Neutrophil (primary cell): ENCODE measurements at regions not wholly inside any gene's neighbourhood (a gene's known extent, or its start where the extent isn't known, plus 50 kb on each side); places are given as distances from the start of the nearest gene placed in this dataset.

ENCODE experiments used
- H3K27ac ChIP-seq: fragments of 200-600 bp; sonication (generic); 2 replicates; pipeline ENCODE4 v1.5.1; 2016; ENCODE audit warnings: mild to moderate bottlenecking, moderate library complexity
- H3K27me3 ChIP-seq: fragments of 200-600 bp; sonication (generic); 2 replicates; pipeline ENCODE4 v1.6.0; 2016; ENCODE audit warnings: mild to moderate bottlenecking
- H3K36me3 ChIP-seq: fragments of 200-600 bp; sonication (generic); 2 replicates; pipeline ENCODE4 v1.5.1; 2017
- H3K4me1 ChIP-seq, 2 experiments: fragments of 200-600 bp in 1 of 2; sonication (generic) in 1 of 2; 1 replicate in 1 of 2; 2 replicates in 1 of 2; pipeline versions ENCODE4 v1.5.1 to v1.6.1; 2013 to 2016; ENCODE audit warnings: low read depth in 1 of 2, low read length in 1 of 2, mild to moderate bottlenecking in 1 of 2, moderate library complexity in 1 of 2; ENCODE audit not compliant: control insufficient read depth in 1 of 2, insufficient read depth in 1 of 2
- H3K4me3 ChIP-seq, 2 experiments: fragments of 200-600 bp in 1 of 2; sonication (generic) in 1 of 2; 1 replicate in 1 of 2; 2 replicates in 1 of 2; pipeline ENCODE4 v1.5.1; 2013 to 2016; ENCODE audit warnings: low read depth in 1 of 2, low read length in 1 of 2, mild to moderate bottlenecking in 1 of 2, moderate library complexity in 1 of 2
- H3K9me3 ChIP-seq: fragments of 200-600 bp; sonication (generic); 2 replicates; pipeline ENCODE4 v1.5.1; 2016
- TF ChIP-seq, protein P1 (sequence below): fragments of 200-600 bp; sonication (generic); IDR thresholded peaks from 2 replicates; pipeline ENCODE4 v1.5.1; 2016; ENCODE audit warnings: antibody characterized with exemption

DNA sequence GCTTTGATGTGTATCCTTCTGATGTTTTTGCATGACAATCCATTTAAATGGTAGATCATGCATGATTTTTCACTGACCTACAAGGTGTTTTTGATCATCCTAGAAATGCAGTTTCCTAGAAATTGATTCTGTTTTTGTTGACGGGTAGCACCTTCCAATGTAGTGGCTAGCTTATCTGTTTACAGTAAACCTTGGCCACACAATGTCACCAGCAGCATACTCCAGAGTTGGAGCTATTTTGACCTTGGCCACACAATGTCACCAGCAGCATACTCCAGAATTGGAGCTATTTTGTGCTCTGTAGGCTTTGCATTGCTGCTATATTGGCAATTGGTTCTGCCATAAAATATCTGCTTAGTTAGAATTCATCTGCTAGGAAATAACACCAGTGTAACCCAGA is 74.6 kb upstream of the NAA20 start:
- H3K27ac ChIP-seq, result peak overlapping the region; percentile 55

DNA sequence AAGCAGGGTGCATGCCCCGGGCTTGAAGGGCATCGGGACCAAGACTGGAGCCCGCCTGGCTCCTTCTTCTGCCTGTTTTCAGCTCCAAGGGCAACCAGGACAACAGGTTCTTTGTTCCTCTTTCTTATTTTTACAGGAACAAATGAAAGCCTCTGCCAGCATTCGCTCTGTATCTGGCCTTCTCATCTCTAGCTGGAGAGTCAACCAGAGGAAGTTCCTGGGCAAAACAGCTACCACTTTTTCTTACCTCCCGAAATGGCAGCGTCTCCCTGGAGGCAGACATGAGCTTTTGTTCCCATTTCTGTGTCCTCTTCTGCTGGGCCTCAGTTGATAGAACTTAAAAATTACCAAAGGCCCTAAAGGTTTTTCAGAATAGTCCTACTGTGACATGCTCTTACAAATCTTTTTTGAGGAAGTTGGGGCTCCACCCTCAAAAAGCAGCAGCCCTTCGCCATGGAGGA is 74.1 kb upstream of the NAA20 start:
- Histone ChIP-seq H3K27ac (peak overlapping the region; percentile 55), H3K4me1 (peaks cover 8 to 14% of the 10 kb centered on the region in 2 experiments), H3K27me3 (peaks cover 17% of the 10 kb centered on the region), H3K9me3 (no peaks in the 10 kb centered on the region), H3K4me3 (no peak overlapping the region), H3K36me3 (no peaks in the 10 kb centered on the region)
- TF ChIP-seq, protein P1, sequence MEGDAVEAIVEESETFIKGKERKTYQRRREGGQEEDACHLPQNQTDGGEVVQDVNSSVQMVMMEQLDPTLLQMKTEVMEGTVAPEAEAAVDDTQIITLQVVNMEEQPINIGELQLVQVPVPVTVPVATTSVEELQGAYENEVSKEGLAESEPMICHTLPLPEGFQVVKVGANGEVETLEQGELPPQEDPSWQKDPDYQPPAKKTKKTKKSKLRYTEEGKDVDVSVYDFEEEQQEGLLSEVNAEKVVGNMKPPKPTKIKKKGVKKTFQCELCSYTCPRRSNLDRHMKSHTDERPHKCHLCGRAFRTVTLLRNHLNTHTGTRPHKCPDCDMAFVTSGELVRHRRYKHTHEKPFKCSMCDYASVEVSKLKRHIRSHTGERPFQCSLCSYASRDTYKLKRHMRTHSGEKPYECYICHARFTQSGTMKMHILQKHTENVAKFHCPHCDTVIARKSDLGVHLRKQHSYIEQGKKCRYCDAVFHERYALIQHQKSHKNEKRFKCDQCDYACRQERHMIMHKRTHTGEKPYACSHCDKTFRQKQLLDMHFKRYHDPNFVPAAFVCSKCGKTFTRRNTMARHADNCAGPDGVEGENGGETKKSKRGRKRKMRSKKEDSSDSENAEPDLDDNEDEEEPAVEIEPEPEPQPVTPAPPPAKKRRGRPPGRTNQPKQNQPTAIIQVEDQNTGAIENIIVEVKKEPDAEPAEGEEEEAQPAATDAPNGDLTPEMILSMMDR, result no peak

More for the DNA sequence above, 74.6 kb upstream of the NAA20 start:
- Histone ChIP-seq H3K4me3 (no peak overlapping the region), H3K4me1 (peaks cover 13 to 19% of the 10 kb centered on the region in 2 experiments), H3K9me3 (no peaks in the 10 kb centered on the region), H3K27me3 (peaks cover 17% of the 10 kb centered on the region), H3K36me3 (no peaks in the 10 kb centered on the region)
- TF ChIP-seq, protein P1, result no peak

GRCh38 chr20:19944772-19945459 is 72.2 kb upstream of the NAA20 start:
- no peak overlapping the region for H3K27ac ChIP-seq
- H3K27me3 ChIP-seq, result peaks cover 6% of the 10 kb centered on the region
- no peak overlapping the region for H3K4me3 ChIP-seq
- no peaks in the 10 kb centered on the region for H3K36me3 ChIP-seq
- TF ChIP-seq, protein P1, result no peak
- peaks cover 7 to 9% of the 10 kb centered on the region in 2 experiments for H3K4me1 ChIP-seq
- H3K9me3 ChIP-seq, result no peaks in the 10 kb centered on the region

GRCh38 chr20:19945732-19946670 is 71.2 kb upstream of the NAA20 start:
- no peak overlapping the region for H3K27ac ChIP-seq
- H3K4me3 ChIP-seq, result no peak overlapping the region
- no peaks in the 10 kb centered on the region for H3K36me3 ChIP-seq
- peaks cover 6% of the 10 kb centered on the region for H3K27me3 ChIP-seq
- TF ChIP-seq, protein P1, result no peak
- no peaks in the 10 kb centered on the region for H3K9me3 ChIP-seq
- peaks cover 7 to 9% of the 10 kb centered on the region in 2 experiments for H3K4me1 ChIP-seq

- Histone ChIP-seq H3K27ac (no peak overlapping the region), H3K36me3 (no peaks in the 10 kb centered on the region), H3K27me3 (peaks cover 11% of the 10 kb centered on the region), H3K4me3 (no peak overlapping the region), H3K4me1 (peaks cover 7% of the 10 kb centered on the region in 2 experiments), H3K9me3 (no peaks in the 10 kb centered on the region)
- TF ChIP-seq, protein P1, result no peak
These were observed 69.4 kb upstream of the NAA20 start for GRCh38 chr20:19947611-19948264.
